Gastrocnemius medialis (tissue), 4 donors: ENCODE measurements at regions not wholly inside any gene's neighbourhood (a gene's known extent, or its start where the extent isn't known, plus 50 kb on each side); places are given as distances from the start of the nearest gene placed in this dataset.

Experiments
- CTCF ChIP-seq, 5 experiments: fragments of 450-650 bp in 3 of 5; fragments of 200-600 bp in 2 of 5; sonication (generic) in 2 of 5; IDR thresholded peaks in 4 of 5; conservative IDR thresholded peaks in 1 of 5; 1 replicate in 4 of 5; 2 replicates in 1 of 5; pipeline ENCODE4 v1.5.1; 2016 to 2019; ENCODE audit warnings: antibody characterized with exemption in 5 of 5, mild to moderate bottlenecking in 3 of 5, moderate library complexity in 3 of 5
- POLR2A ChIP-seq, 2 donors: fragments of 450-650 bp; IDR thresholded peaks; one replicate each; pipeline ENCODE4 v1.6.1; 2017; ENCODE audit warnings: antibody characterized with exemption in 2 of 2, mild to moderate bottlenecking in 2 of 2, moderate library complexity in 2 of 2

GRCh38 chr3:153052096-153052460 lies 109.9 kb upstream of the RAP2B start:
- TF ChIP-seq CTCF (IDR thresholded peaks at IDR 0.05 in 4 of 5, conservative IDR thresholded peaks at IDR 0.05 in 1 of 5) (no peak), POLR2A (IDR thresholded peaks at IDR 0.05) (no peak)
